Heart left ventricle (tissue), 13 donors: ENCODE measurements at regions not wholly inside any gene's neighbourhood (a gene's known extent, or its start where the extent isn't known, plus 50 kb on each side); places are given as distances from the start of the nearest gene placed in this dataset.
A peak's percentile ranks its signal among the peaks of the same experiment; 100 is the strongest.

Experiments
- CTCF ChIP-seq, 12 donors: fragments of 200-600 bp; sonication (generic) in 4 of 12; IDR thresholded peaks; one replicate each; pipeline versions ENCODE4 v1.5.0 to v1.8.0; 2018 to 2022; ENCODE audit warnings: antibody characterized with exemption in 12 of 12, mild to moderate bottlenecking in 5 of 12
- POLR2A ChIP-seq, 2 donors: fragments of 450-650 bp; IDR thresholded peaks; one replicate each; pipeline ENCODE4 v1.6.1; 2017; ENCODE audit warnings: antibody characterized with exemption in 2 of 2, mild to moderate bottlenecking in 2 of 2, moderate library complexity in 2 of 2
- donor health status: ischemic (EF 13 %, LVEDD 7.1; RV severe dilation, severe dysfunction).
- donor health status: DM: no; HTN: yes; CAD: no.
- donor health status: DM: no; HTN: no; CAD: no.
- donor health status: ischemic (EF 25% LVEDD 6.9; RV normal size, moderate dysfunction).
- donor health status: ischemic (EF 25% LVEDD 5.7; RV mildly dilated, moderate dysfunction).
- donor health status: ischemic (EF 35%, LVEDD 5.7; RV mildly dilated, moderate dysfunction).
- donor health status: nonischemic (EF 11% LVEDD 7.7; RV severe dilation, severe dysfunction).
- donor health status: DM: yes; HTN: yes; CAD: no.
- donor health status: PGD.
- donor health status: ischemic (EF 29% LVEDD 5.4; RV normal size, mild dysfunction).
- donor health status: nonischemic (EF 23%, LVEDD 6.1; RV moderate dilation, normal function).

- TF ChIP-seq CTCF (IDR thresholded peaks at IDR 0.05) (peak; percentile 43 to 77 (median 65)), POLR2A (IDR thresholded peaks at IDR 0.05) (no peak)
These were observed 110.7 kb upstream of the PHACTR1 start for GRCh38 chr6:12605888-12606345.
